Brain microvascular endothelial cell (primary cell): ENCODE measurements at regions not wholly inside any gene's neighbourhood (a gene's known extent, or its start where the extent isn't known, plus 50 kb on each side); places are given as distances from the start of the nearest gene placed in this dataset.

Experiments
- DNase-seq: peaks from one replicate; pipeline ENCODE4 v3.0.0-alpha.2; 2020
- H3K27ac ChIP-seq: fragments of 250-450 bp; sonication (Bioruptor Pico); 2 replicates; pipeline ENCODE4 v1.5.1; 2020; ENCODE audit warnings: mild to moderate bottlenecking, moderate library complexity
- H3K27me3 ChIP-seq: fragments of 250-450 bp; sonication (Bioruptor Pico); replicated peaks from 2 replicates; pipeline ENCODE4 v1.5.1; 2020; ENCODE audit warnings: mild to moderate bottlenecking
- H3K36me3 ChIP-seq: fragments of 250-450 bp; sonication (Bioruptor Pico); replicated peaks from 2 replicates; pipeline ENCODE4 v1.5.1; 2020; ENCODE audit warnings: mild to moderate bottlenecking
- H3K4me3 ChIP-seq: 2 replicates; pipeline ENCODE4 v1.5.1; 2011; ENCODE audit warnings: low read depth, mild to moderate bottlenecking, control low read depth, low read length, moderate library complexity
- CTCF ChIP-seq: IDR thresholded peaks from 2 replicates; pipeline ENCODE4 v1.5.1; 2011; ENCODE audit warnings: low read depth, mild to moderate bottlenecking, moderate library complexity, low read length, control low read depth, inconsistent platforms; ENCODE audit errors: missing control alignments
- in situ Hi-C: cut with HindIII; loops from 2 replicates; pipeline ENCODE4 v1.10.0; 2017; ENCODE audit warnings: low sequenced_read_pairs, low pct_ligation_motif_present

- no peak for DNase-seq
- H3K4me3 ChIP-seq = no peak overlapping the region
- in situ Hi-C loops = no loop called here
- TF ChIP-seq CTCF = no peak
- no peaks in the 10 kb centered on the region for H3K27me3 ChIP-seq
- no peaks in the 10 kb centered on the region for H3K36me3 ChIP-seq
- H3K27ac ChIP-seq = no peak overlapping the region
Observed at GRCh38 chr1:68551459-68551858, 54.6 kb upstream of the DEPDC1 start.

GRCh38 chr1:68558321-68559026 is 61.6 kb upstream of the DEPDC1 start:
- no peak for TF ChIP-seq CTCF

GRCh38 chr1:68565923-68566322 is 69.0 kb upstream of the DEPDC1 start:
- Histone ChIP-seq H3K27ac (no peak overlapping the region), H3K36me3 (no peaks in the 10 kb centered on the region), H3K4me3 (no peak overlapping the region), H3K27me3 (no peaks in the 10 kb centered on the region)
- no peak for DNase-seq
- in situ Hi-C loops = no loop called here
- TF ChIP-seq CTCF = no peak

More at GRCh38 chr1:68558321-68559026, 61.6 kb upstream of the DEPDC1 start:
- no peak for DNase-seq
- H3K27ac ChIP-seq = no peak overlapping the region
- H3K36me3 ChIP-seq = no peaks in the 10 kb centered on the region
- no peaks in the 10 kb centered on the region for H3K27me3 ChIP-seq
- no peak overlapping the region for H3K4me3 ChIP-seq
- in situ Hi-C loops = no loop called here

- no peaks in the 10 kb centered on the region for H3K36me3 ChIP-seq
- DNase-seq = no peak
Observed at GRCh38 chr1:68570871-68571270, 74.0 kb upstream of the DEPDC1 start.

GRCh38 chr1:68571454-68572235 is 74.8 kb upstream of the DEPDC1 start:
- no peak overlapping the region for H3K27ac ChIP-seq
- H3K27me3 ChIP-seq = no peaks in the 10 kb centered on the region
- no peak overlapping the region for H3K4me3 ChIP-seq
- H3K36me3 ChIP-seq = no peaks in the 10 kb centered on the region
- in situ Hi-C loops = no loop called here
- no peak for TF ChIP-seq CTCF
- peak; percentile 7 for DNase-seq

More at GRCh38 chr1:68570871-68571270, 74.0 kb upstream of the DEPDC1 start:
- H3K4me3 ChIP-seq = no peak overlapping the region
- H3K27me3 ChIP-seq = no peaks in the 10 kb centered on the region
- TF ChIP-seq CTCF = no peak
- in situ Hi-C loops = no loop called here
- no peak overlapping the region for H3K27ac ChIP-seq
